Nephron (organoid): ENCODE measurements at regions not wholly inside any gene's neighbourhood (a gene's known extent, or its start where the extent isn't known, plus 50 kb on each side); places are given as distances from the start of the nearest gene placed in this dataset.

Experiments used
- H3K27ac Mint-ChIP-seq, 3 experiments: 2 replicates each; pipeline ENCODE4 v1.8.0; 2020; ENCODE audit warnings: mixed read lengths in 3 of 3, mild to moderate bottlenecking in 2 of 3, moderate library complexity in 1 of 3
- H3K27me3 Mint-ChIP-seq: 2 replicates; pipeline ENCODE4 v1.8.0; 2021; ENCODE audit warnings: low read depth, mild to moderate bottlenecking, moderate library complexity, mixed read lengths
- H3K36me3 Mint-ChIP-seq: 2 replicates; pipeline ENCODE4 v1.8.0; 2020; ENCODE audit warnings: low read depth, mixed read lengths
- H3K4me1 Mint-ChIP-seq: 2 replicates; pipeline ENCODE4 v1.8.0; 2020; ENCODE audit warnings: mixed read lengths
- H3K4me3 Mint-ChIP-seq, 3 experiments: 2 replicates each; pipeline ENCODE4 v1.8.0; 2020; ENCODE audit warnings: mild to moderate bottlenecking in 3 of 3, mixed read lengths in 3 of 3, moderate library complexity in 2 of 3
- H3K9me3 Mint-ChIP-seq: 2 replicates; pipeline ENCODE4 v1.8.0; 2020; ENCODE audit warnings: mixed read lengths
- TF ChIP-seq, protein P1 (sequence below), 3 experiments: fragments of 200-600 bp; sonication (generic); IDR thresholded peaks; one replicate each; pipeline ENCODE4 v1.5.0; 2021; ENCODE audit warnings: antibody characterized with exemption in 3 of 3; ENCODE audit not compliant: unreplicated experiment in 3 of 3

DNA sequence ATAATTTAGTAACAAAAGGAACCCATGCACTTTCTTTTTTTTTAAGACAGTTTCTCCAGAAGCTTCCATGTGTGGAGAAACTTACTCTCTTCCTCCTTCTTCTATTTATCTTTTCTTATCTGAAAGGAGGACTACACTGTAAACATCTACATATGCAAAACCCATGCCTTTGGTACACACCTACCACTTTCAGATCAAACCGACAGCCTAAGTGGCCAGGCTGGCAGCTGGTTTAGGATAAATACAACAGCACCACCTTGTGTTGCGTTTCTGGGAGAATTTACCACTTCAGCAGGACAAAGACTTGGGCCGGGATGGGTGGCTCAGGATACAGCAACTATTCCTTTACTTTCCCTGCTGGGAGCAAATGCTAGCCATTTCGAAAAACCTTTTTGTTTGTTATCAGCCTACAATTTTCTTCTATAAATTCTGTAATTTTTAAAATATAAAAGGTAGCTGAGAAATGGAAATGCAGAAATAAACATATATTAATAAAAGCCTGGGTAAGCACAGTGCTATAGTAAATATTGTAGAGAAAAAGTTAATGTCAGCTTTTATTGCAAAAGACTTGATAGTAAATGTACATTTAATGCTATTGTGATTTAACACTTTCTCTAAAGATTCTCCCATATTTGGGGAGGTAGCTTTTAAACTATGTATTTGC, 94.0 kb upstream of the RFC3 start:
- Mint-ChIP-seq H3K9me3 (peaks cover 8% of the 10 kb centered on the region), H3K4me1 (peaks cover 28% of the 10 kb centered on the region), H3K4me3 (peak overlapping the region in 1 of 3 experiments; percentile 11), H3K27ac (peak overlapping the region; percentile 24 to 83 (median 76)), H3K36me3 (no peaks in the 10 kb centered on the region), H3K27me3 (no peaks in the 10 kb centered on the region)
- TF ChIP-seq, protein P1, sequence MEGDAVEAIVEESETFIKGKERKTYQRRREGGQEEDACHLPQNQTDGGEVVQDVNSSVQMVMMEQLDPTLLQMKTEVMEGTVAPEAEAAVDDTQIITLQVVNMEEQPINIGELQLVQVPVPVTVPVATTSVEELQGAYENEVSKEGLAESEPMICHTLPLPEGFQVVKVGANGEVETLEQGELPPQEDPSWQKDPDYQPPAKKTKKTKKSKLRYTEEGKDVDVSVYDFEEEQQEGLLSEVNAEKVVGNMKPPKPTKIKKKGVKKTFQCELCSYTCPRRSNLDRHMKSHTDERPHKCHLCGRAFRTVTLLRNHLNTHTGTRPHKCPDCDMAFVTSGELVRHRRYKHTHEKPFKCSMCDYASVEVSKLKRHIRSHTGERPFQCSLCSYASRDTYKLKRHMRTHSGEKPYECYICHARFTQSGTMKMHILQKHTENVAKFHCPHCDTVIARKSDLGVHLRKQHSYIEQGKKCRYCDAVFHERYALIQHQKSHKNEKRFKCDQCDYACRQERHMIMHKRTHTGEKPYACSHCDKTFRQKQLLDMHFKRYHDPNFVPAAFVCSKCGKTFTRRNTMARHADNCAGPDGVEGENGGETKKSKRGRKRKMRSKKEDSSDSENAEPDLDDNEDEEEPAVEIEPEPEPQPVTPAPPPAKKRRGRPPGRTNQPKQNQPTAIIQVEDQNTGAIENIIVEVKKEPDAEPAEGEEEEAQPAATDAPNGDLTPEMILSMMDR (IDR thresholded peaks at IDR 0.05; ENCODE audit: unreplicated experiment in 3 of 3) = peak; percentile 74 to 83 (median 82)

- Mint-ChIP-seq H3K9me3 (peaks cover 2% of the 10 kb centered on the region), H3K4me1 (peaks cover 28% of the 10 kb centered on the region), H3K4me3 (no peak overlapping the region), H3K27ac (peak overlapping the region in 1 of 3 experiments; percentile 41), H3K27me3 (no peaks in the 10 kb centered on the region), H3K36me3 (no peaks in the 10 kb centered on the region)
- TF ChIP-seq, protein P1 (IDR thresholded peaks at IDR 0.05; ENCODE audit: unreplicated experiment in 3 of 3) = no peak
Measured at GRCh38 chr13:33725340-33725739, 92.6 kb upstream of the RFC3 start.

GRCh38 chr13:33727297-33728083, 90.5 kb upstream of the RFC3 start:
- Mint-ChIP-seq H3K27ac (no peak overlapping the region), H3K4me1 (peaks cover 19% of the 10 kb centered on the region), H3K9me3 (no peaks in the 10 kb centered on the region), H3K36me3 (no peaks in the 10 kb centered on the region), H3K27me3 (no peaks in the 10 kb centered on the region), H3K4me3 (no peak overlapping the region)
- TF ChIP-seq, protein P1 (IDR thresholded peaks at IDR 0.05; ENCODE audit: unreplicated experiment in 3 of 3) = no peak

- TF ChIP-seq, protein P1 (IDR thresholded peaks at IDR 0.05; ENCODE audit: unreplicated experiment in 3 of 3) = no peak
- Mint-ChIP-seq H3K9me3 (no peaks in the 10 kb centered on the region), H3K4me1 (peaks cover 11% of the 10 kb centered on the region), H3K27ac (peak overlapping the region in 1 of 3 experiments; percentile 37), H3K27me3 (no peaks in the 10 kb centered on the region), H3K4me3 (no peak overlapping the region), H3K36me3 (no peaks in the 10 kb centered on the region)
Measured at GRCh38 chr13:33728271-33729037, 89.5 kb upstream of the RFC3 start.

DNA sequence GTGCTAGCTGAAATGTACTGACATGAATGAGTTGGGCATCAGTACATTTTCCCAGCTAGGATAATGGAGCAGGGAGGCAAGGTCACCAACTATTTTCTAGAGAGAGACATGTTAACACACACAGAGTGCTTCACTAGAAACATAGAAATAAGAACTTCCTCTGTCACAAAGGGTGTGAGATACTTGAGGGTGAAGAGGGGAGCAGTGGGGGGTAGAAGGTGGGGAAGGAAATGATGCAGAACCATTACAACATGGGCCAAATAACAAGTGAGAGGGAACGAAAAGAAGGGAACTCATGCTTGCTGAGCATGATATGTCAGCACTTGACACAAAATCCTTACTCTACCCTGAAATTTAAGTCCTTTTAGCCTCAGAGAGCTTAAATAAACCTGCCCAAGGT, 87.8 kb upstream of the RFC3 start:
- Mint-ChIP-seq H3K4me1 (peaks cover 6% of the 10 kb centered on the region), H3K27ac (no peak overlapping the region), H3K36me3 (no peaks in the 10 kb centered on the region), H3K9me3 (no peaks in the 10 kb centered on the region), H3K27me3 (no peaks in the 10 kb centered on the region), H3K4me3 (no peak overlapping the region)
- TF ChIP-seq, protein P1 (IDR thresholded peaks at IDR 0.05; ENCODE audit: unreplicated experiment in 3 of 3) = no peak
